ENCODE measurements at regions not wholly inside any gene's neighbourhood (a gene's known extent, or its start where the extent isn't known, plus 50 kb on each side); places are given as distances from the start of the nearest gene placed in this dataset.

DNA sequence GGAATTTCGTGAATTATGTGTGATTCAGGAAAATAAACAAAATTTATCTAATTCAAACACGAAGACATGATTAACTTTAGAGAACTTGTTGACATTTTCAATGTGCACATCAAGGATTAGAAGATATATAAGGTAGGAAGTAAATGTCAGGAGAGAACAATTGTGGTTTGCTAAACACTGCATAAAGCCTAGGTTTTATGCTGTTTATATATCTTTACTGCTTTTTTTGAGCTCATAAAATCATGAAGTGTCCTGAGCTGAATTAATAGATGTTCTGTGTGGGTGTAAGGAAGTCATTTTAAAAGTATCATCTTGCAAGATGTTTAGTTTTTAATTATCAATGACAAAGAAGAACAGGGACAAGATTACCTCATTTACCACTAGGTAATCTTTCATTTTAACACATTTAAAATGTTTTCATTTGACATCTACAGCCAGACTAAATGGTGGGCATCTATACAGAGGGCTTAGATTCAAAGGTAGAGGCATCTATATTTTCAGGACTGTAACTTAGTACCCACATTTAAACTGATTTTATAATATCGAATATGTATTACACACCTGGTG, 382.8 kb downstream of the ADAMTS20 start:
- TF ChIP-seq, protein P1, sequence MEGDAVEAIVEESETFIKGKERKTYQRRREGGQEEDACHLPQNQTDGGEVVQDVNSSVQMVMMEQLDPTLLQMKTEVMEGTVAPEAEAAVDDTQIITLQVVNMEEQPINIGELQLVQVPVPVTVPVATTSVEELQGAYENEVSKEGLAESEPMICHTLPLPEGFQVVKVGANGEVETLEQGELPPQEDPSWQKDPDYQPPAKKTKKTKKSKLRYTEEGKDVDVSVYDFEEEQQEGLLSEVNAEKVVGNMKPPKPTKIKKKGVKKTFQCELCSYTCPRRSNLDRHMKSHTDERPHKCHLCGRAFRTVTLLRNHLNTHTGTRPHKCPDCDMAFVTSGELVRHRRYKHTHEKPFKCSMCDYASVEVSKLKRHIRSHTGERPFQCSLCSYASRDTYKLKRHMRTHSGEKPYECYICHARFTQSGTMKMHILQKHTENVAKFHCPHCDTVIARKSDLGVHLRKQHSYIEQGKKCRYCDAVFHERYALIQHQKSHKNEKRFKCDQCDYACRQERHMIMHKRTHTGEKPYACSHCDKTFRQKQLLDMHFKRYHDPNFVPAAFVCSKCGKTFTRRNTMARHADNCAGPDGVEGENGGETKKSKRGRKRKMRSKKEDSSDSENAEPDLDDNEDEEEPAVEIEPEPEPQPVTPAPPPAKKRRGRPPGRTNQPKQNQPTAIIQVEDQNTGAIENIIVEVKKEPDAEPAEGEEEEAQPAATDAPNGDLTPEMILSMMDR (IDR thresholded peaks at IDR 0.05; ENCODE audit: poor library complexity) = no peak
- TF ChIP-seq EZH2 (IDR thresholded peaks at IDR 0.05; ENCODE audit: borderline replicate concordance) (no peak), EZH2phosphoT487 (IDR thresholded peaks at IDR 0.05; ENCODE audit: low read depth, severe bottlenecking, unreplicated experiment) (no peak)
- no peak overlapping the region for H3K4me2 ChIP-seq
- no peaks in the 10 kb centered on the region for H3K4me1 ChIP-seq (ENCODE audit: insufficient read depth)
- H3K79me2 ChIP-seq = no peaks in the 10 kb centered on the region
- no peaks in the 10 kb centered on the region for H3K9me2 ChIP-seq (replicated peaks; ENCODE audit: insufficient read depth)
- WGBS (ENCODE audit: low lambda C conversion rate, missing lambda C conversion rate) = 33% methylated on average over 3 of the region's 3 CpGs
- no peak overlapping the region for H3K4me3 ChIP-seq
- no peaks in the 10 kb centered on the region for H3K27me3 ChIP-seq
- H3K27ac ChIP-seq = no peak overlapping the region
- DNase-seq (ENCODE audit: low spot score) = no peak
- no peaks in the 10 kb centered on the region for H4K20me1 ChIP-seq (ENCODE audit: insufficient read depth, poor library complexity, severe bottlenecking)
- H3K9me3 ChIP-seq (ENCODE audit: low read depth) = peaks cover 3% of the 10 kb centered on the region
- H2AFZ ChIP-seq = no peak overlapping the region
- H3K36me3 ChIP-seq (replicated peaks; ENCODE audit: insufficient read depth, low read depth) = no peaks in the 10 kb centered on the region

DNA sequence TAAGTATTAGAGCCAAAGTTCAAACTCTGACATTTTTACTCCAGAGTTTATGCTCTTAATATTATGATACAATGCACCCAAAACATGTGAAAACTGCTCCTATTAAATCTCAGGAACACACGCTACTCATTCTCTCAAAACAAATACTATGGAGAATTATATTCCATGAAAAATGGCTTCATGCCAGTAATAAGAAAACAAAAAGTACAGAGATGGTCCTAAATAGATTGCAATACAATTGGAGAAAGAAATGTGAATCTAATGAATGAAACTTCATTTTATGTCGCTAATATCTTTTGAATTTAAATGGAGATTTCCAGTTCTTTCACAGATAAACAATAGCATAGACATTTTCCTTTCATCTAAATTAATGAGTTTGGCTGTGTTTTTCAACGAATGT, 384.3 kb downstream of the ADAMTS20 start:
- H3K79me2 ChIP-seq = no peaks in the 10 kb centered on the region
- H3K9me2 ChIP-seq (replicated peaks; ENCODE audit: insufficient read depth) = no peaks in the 10 kb centered on the region
- H3K36me3 ChIP-seq (replicated peaks; ENCODE audit: insufficient read depth, low read depth) = no peaks in the 10 kb centered on the region
- H3K4me1 ChIP-seq (ENCODE audit: insufficient read depth) = no peaks in the 10 kb centered on the region
- H2AFZ ChIP-seq = no peak overlapping the region
- WGBS (ENCODE audit: low lambda C conversion rate, missing lambda C conversion rate) = 93% methylated on average over 3 of the region's 3 CpGs
- H3K27ac ChIP-seq = no peak overlapping the region
- DNase-seq (ENCODE audit: low spot score) = no peak
- no peak for TF ChIP-seq EZH2phosphoT487 (IDR thresholded peaks at IDR 0.05; ENCODE audit: low read depth, severe bottlenecking, unreplicated experiment)
- no peak for TF ChIP-seq EZH2 (IDR thresholded peaks at IDR 0.05; ENCODE audit: borderline replicate concordance)
- TF ChIP-seq, protein P1 (IDR thresholded peaks at IDR 0.05; ENCODE audit: poor library complexity) = no peak
- no peaks in the 10 kb centered on the region for H4K20me1 ChIP-seq (ENCODE audit: insufficient read depth, poor library complexity, severe bottlenecking)
- no peak overlapping the region for H3K4me2 ChIP-seq
- H3K27me3 ChIP-seq = no peaks in the 10 kb centered on the region
- H3K9me3 ChIP-seq (ENCODE audit: low read depth) = peaks cover 3% of the 10 kb centered on the region
- no peak overlapping the region for H3K4me3 ChIP-seq

DNA sequence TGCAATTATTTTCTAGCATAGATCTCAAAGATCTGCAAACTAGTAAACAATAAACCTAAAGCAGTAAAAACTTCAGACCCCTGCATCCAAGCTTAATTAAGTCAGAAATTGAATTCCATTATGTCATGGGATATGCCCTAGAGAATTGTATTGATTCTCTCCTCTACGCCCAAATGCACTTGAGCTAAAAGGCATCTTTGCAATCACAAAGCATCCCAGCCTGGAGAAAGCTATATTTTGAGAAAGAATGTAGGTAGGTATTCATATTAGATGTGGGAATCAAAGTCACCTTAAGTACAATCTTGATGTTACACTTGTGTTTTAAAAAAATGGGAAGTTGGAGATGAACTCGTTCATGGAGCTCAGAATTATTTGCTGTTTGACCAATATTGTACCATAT, 386.7 kb downstream of the ADAMTS20 start:
- Histone ChIP-seq H3K27ac (no peak overlapping the region), H4K20me1 (ENCODE audit: insufficient read depth, poor library complexity, severe bottlenecking) (no peaks in the 10 kb centered on the region), H3K4me2 (no peak overlapping the region), H3K27me3 (no peaks in the 10 kb centered on the region), H3K9me2 (replicated peaks; ENCODE audit: insufficient read depth) (no peaks in the 10 kb centered on the region), H3K79me2 (no peaks in the 10 kb centered on the region), H3K9me3 (ENCODE audit: low read depth) (no peaks in the 10 kb centered on the region), H2AFZ (no peak overlapping the region), H3K4me3 (no peak overlapping the region), H3K4me1 (ENCODE audit: insufficient read depth) (no peaks in the 10 kb centered on the region), H3K36me3 (replicated peaks; ENCODE audit: insufficient read depth, low read depth) (no peaks in the 10 kb centered on the region)
- 95% methylated on average over 2 of the region's 2 CpGs for WGBS (ENCODE audit: low lambda C conversion rate, missing lambda C conversion rate)
- DNase-seq (ENCODE audit: low spot score) = no peak
- TF ChIP-seq EZH2phosphoT487 (IDR thresholded peaks at IDR 0.05; ENCODE audit: low read depth, severe bottlenecking, unreplicated experiment) (no peak), EZH2 (IDR thresholded peaks at IDR 0.05; ENCODE audit: borderline replicate concordance) (no peak)
- TF ChIP-seq, protein P1 (IDR thresholded peaks at IDR 0.05; ENCODE audit: poor library complexity) = no peak
